ENCODE measurements at regions not wholly inside any gene's neighbourhood (a gene's known extent, or its start where the extent isn't known, plus 50 kb on each side); places are given as distances from the start of the nearest gene placed in this dataset.

GRCh38 chr9:99515895-99516656 lies 294.0 kb downstream of the SEC61B start:
- TF ChIP-seq POLR2AphosphoS5 (IDR thresholded peaks at IDR 0.05), result no peak
- no peak for TF ChIP-seq POLR2A (IDR thresholded peaks at IDR 0.05)
- no peak for TF ChIP-seq EP300 (IDR thresholded peaks at IDR 0.05)
- TF ChIP-seq CTCF (IDR thresholded peaks at IDR 0.05), result no peak
- no peak overlapping the region for H3K4me3 ChIP-seq
- no peak overlapping the region for H3K27ac ChIP-seq
- ATAC-seq, result no peak
- no peaks in the 10 kb centered on the region for H3K36me3 ChIP-seq
- H3K9me3 ChIP-seq, result no peaks in the 10 kb centered on the region
- H3K27me3 ChIP-seq, result no peaks in the 10 kb centered on the region
- WGBS, 2 donors (ENCODE audit: low coverage in 1 of 2), result 78 to 87% methylated on average over 7 of the region's 7 CpGs
- no peaks in the 10 kb centered on the region for H3K4me1 ChIP-seq

- Histone ChIP-seq H3K27ac (no peak overlapping the region), H3K27me3 (no peaks in the 10 kb centered on the region), H3K9me3 (no peaks in the 10 kb centered on the region), H3K4me1 (no peaks in the 10 kb centered on the region), H3K4me3 (no peak overlapping the region), H3K36me3 (no peaks in the 10 kb centered on the region)
- no peak for ATAC-seq
- WGBS, 2 donors (ENCODE audit: low coverage in 1 of 2), result 100% methylated on average over 1 of the region's 1 CpG
- no peak for TF ChIP-seq EP300 (IDR thresholded peaks at IDR 0.05)
- no peak for TF ChIP-seq CTCF (IDR thresholded peaks at IDR 0.05)
- TF ChIP-seq POLR2AphosphoS5 (IDR thresholded peaks at IDR 0.05), result no peak
- no peak for TF ChIP-seq POLR2A (IDR thresholded peaks at IDR 0.05)
These were observed 294.6 kb downstream of the SEC61B start for GRCh38 chr9:99516657-99517049.

GRCh38 chr9:99523838-99524237 lies 297.8 kb upstream of the NR4A3 start:
- no peaks in the 10 kb centered on the region for H3K9me3 ChIP-seq
- H3K27ac ChIP-seq, result no peak overlapping the region
- no peaks in the 10 kb centered on the region for H3K36me3 ChIP-seq
- TF ChIP-seq EP300 (IDR thresholded peaks at IDR 0.05) (no peak), CTCF (IDR thresholded peaks at IDR 0.05) (no peak), POLR2A (IDR thresholded peaks at IDR 0.05) (no peak), POLR2AphosphoS5 (IDR thresholded peaks at IDR 0.05) (no peak)
- ATAC-seq, result no peak
- no peaks in the 10 kb centered on the region for H3K4me1 ChIP-seq
- no peak overlapping the region for H3K4me3 ChIP-seq
- H3K27me3 ChIP-seq, result no peaks in the 10 kb centered on the region
- 100% methylated on average over 1 of the region's 1 CpG; no CpG with 5 or more reads in 1 of the 2 donors for WGBS, 2 donors (ENCODE audit: low coverage in 1 of 2)

- no peak for ATAC-seq
These were observed 290.4 kb upstream of the NR4A3 start for GRCh38 chr9:99531313-99531712.

More at GRCh38 chr9:99531313-99531712, 290.4 kb upstream of the NR4A3 start:
- Histone ChIP-seq H3K4me1 (no peaks in the 10 kb centered on the region), H3K27me3 (no peaks in the 10 kb centered on the region), H3K9me3 (no peaks in the 10 kb centered on the region), H3K27ac (no peak overlapping the region), H3K4me3 (no peak overlapping the region), H3K36me3 (no peaks in the 10 kb centered on the region)
- WGBS, 2 donors (ENCODE audit: low coverage in 1 of 2), result 72 to 76% methylated on average over 4 to 5 of the region's 5 CpGs
- no peak for TF ChIP-seq POLR2A (IDR thresholded peaks at IDR 0.05)
- TF ChIP-seq CTCF (IDR thresholded peaks at IDR 0.05), result no peak
- no peak for TF ChIP-seq EP300 (IDR thresholded peaks at IDR 0.05)
- no peak for TF ChIP-seq POLR2AphosphoS5 (IDR thresholded peaks at IDR 0.05)
